CD4-positive, alpha-beta T cell (primary cell): ENCODE measurements at regions not wholly inside any gene's neighbourhood (a gene's known extent, or its start where the extent isn't known, plus 50 kb on each side); places are given as distances from the start of the nearest gene placed in this dataset.

Experiments
- ATAC-seq: fragments of 200-7000 bp; cut with Tn5 transposase; one replicate; pipeline ENCODE4 v1.10.0; 2022; ENCODE audit warnings: mild to moderate bottlenecking; ENCODE audit not compliant: poor library complexity
- CTCF ChIA-PET: fragments of 350-600 bp; sonication (Branson Sonifier 250); formaldehyde crosslinking; loops from one replicate; lab custom pipeline; 2021; ENCODE audit warnings: antibody characterized with exemption, inconsistent platforms; lab: Charles Lee
- POLR2A ChIA-PET: fragments of 350-600 bp; sonication (Branson Sonifier 250); formaldehyde crosslinking; loops from one replicate; lab custom pipeline; 2021; ENCODE audit warnings: antibody characterized with exemption, inconsistent platforms; lab: Charles Lee
- DNase-seq, 14 experiments: peaks; one replicate each; pipeline ENCODE4 v3.0.0-alpha.2; 2013 to 2020; ENCODE audit warnings: mixed read lengths in 2 of 14
- H3K27ac ChIP-seq, 2 donors: one replicate each; pipeline versions ENCODE4 v1.5.1 to v1.7.0; 2013; ENCODE audit warnings: low read length in 2 of 2, low read depth in 1 of 2, mild to moderate bottlenecking in 1 of 2
- H3K27me3 ChIP-seq, 2 experiments: 1 replicate in 1 of 2; 2 replicates in 1 of 2; pipeline versions ENCODE4 v1.6.1 to v1.7.0; 2013; ENCODE audit warnings: low read length in 2 of 2, control low read depth in 1 of 2, mild to moderate bottlenecking in 1 of 2, moderate library complexity in 1 of 2; ENCODE audit not compliant: insufficient read depth in 2 of 2, control insufficient read depth in 1 of 2
- H3K36me3 ChIP-seq: one replicate; pipeline ENCODE4 v1.6.1; 2013; ENCODE audit warnings: low read length, control low read depth; ENCODE audit not compliant: insufficient read depth
- H3K4me1 ChIP-seq: one replicate; pipeline ENCODE4 v1.6.1; 2013; ENCODE audit warnings: low read length, control low read depth; ENCODE audit not compliant: insufficient read depth
- H3K4me3 ChIP-seq: one replicate; pipeline ENCODE4 v1.5.1; 2013; ENCODE audit warnings: mild to moderate bottlenecking, low read length, moderate library complexity
- H3K9me3 ChIP-seq, 2 experiments: 1 replicate in 1 of 2; 2 replicates in 1 of 2; pipeline versions ENCODE4 v1.6.1 to v1.7.0; 2013; ENCODE audit warnings: low read length in 2 of 2, mild to moderate bottlenecking in 2 of 2, control low read depth in 1 of 2, moderate library complexity in 1 of 2; ENCODE audit not compliant: control insufficient read depth in 1 of 2, insufficient read depth in 1 of 2
- H3K27ac Mint-ChIP-seq: one replicate; pipeline ENCODE4 v1.8.0; 2020; ENCODE audit warnings: mixed read lengths
- H3K27me3 Mint-ChIP-seq: one replicate; pipeline ENCODE4 v1.8.0; 2021; ENCODE audit warnings: mixed read lengths
- H3K36me3 Mint-ChIP-seq: one replicate; pipeline ENCODE4 v1.8.0; 2021; ENCODE audit warnings: low read depth, mixed read lengths
- H3K4me1 Mint-ChIP-seq: one replicate; pipeline ENCODE4 v1.8.0; 2021; ENCODE audit warnings: low read depth, mixed read lengths
- H3K4me3 Mint-ChIP-seq: one replicate; pipeline ENCODE4 v1.8.0; 2020; ENCODE audit warnings: mild to moderate bottlenecking, mixed read lengths
- H3K9me3 Mint-ChIP-seq: one replicate; pipeline ENCODE4 v1.8.0; 2020; ENCODE audit warnings: mixed read lengths
- CTCF ChIP-seq: fragments of 200-600 bp; IDR thresholded peaks from one replicate; pipeline ENCODE4 v1.8.0; 2022; ENCODE audit warnings: antibody characterized with exemption, mild to moderate bottlenecking
- intact Hi-C, 2 experiments: fragments of 100-400 bp; cut with DNase I in 1 of 2; cut with micrococcal nuclease in 1 of 2; formaldehyde crosslinking; loops; one replicate each; pipeline versions ENCODE4 v1.15.1 to v1.9.0; 2023 to 2025; cut with DNase I, micrococcal nuclease

- Histone ChIP-seq H3K9me3 (peaks cover 0 to 4% of the 10 kb centered on the region in 2 experiments), H3K4me1 (no peaks in the 10 kb centered on the region), H3K4me3 (no peak overlapping the region), H3K36me3 (no peaks in the 10 kb centered on the region), H3K27ac (no peak overlapping the region), H3K27me3 (no peaks in the 10 kb centered on the region)
- intact Hi-C loops: no loop called here
- H3K4me3 Mint-ChIP-seq: no peak overlapping the region
- peaks cover 5% of the 10 kb centered on the region for H3K9me3 Mint-ChIP-seq
- CTCF ChIA-PET: no interaction called here
- no peak for TF ChIP-seq CTCF
- H3K27ac Mint-ChIP-seq: no peak overlapping the region
- DNase-seq (no peak), ATAC-seq (no peak)
- H3K36me3 Mint-ChIP-seq: no peaks in the 10 kb centered on the region
- POLR2A ChIA-PET: no interaction called here
- no peaks in the 10 kb centered on the region for H3K27me3 Mint-ChIP-seq
- no peaks in the 10 kb centered on the region for H3K4me1 Mint-ChIP-seq
These were observed 160.1 kb downstream of the TMA16 start for GRCh38 chr4:163654621-163655020.

DNA sequence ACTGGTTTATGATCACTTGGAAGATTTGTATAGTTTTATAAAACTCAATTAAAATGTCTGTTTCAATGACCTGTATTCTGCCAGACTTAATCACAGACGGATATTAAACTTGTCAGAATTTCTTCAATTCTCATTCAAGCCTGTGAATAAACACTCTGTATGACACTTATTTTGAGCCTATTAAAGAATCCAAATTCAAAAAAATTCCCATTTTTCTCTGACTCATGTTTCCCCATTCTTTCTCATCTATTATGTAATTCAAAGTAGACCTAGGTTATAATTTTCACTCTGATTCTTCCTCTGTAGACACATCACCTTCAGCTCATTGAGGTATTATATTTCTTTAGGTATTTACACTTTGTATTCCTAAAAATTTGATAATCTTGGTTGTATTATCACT lies 166.1 kb downstream of the TMA16 start:
- Histone ChIP-seq H3K4me3 (no peak overlapping the region), H3K4me1 (peaks cover 6% of the 10 kb centered on the region), H3K36me3 (no peaks in the 10 kb centered on the region), H3K9me3 (peaks cover 0 to 4% of the 10 kb centered on the region in 2 experiments), H3K27ac (no peak overlapping the region), H3K27me3 (no peaks in the 10 kb centered on the region)
- no peaks in the 10 kb centered on the region for H3K36me3 Mint-ChIP-seq
- TF ChIP-seq CTCF: no peak
- ChIA-PET POLR2A (no interaction called here), CTCF (no interaction called here)
- DNase-seq: no peak
- no peaks in the 10 kb centered on the region for H3K27me3 Mint-ChIP-seq
- no peak overlapping the region for H3K4me3 Mint-ChIP-seq
- H3K4me1 Mint-ChIP-seq: peaks cover 38% of the 10 kb centered on the region
- ATAC-seq: no peak
- intact Hi-C loops: loop anchor here in 1 of 2 experiments (10.0 kb wide), 1 partner anchor 496 kb away; the partner anchor contains the start of gene NAF1
- H3K9me3 Mint-ChIP-seq: peaks cover 2% of the 10 kb centered on the region
- no peak overlapping the region for H3K27ac Mint-ChIP-seq

DNA sequence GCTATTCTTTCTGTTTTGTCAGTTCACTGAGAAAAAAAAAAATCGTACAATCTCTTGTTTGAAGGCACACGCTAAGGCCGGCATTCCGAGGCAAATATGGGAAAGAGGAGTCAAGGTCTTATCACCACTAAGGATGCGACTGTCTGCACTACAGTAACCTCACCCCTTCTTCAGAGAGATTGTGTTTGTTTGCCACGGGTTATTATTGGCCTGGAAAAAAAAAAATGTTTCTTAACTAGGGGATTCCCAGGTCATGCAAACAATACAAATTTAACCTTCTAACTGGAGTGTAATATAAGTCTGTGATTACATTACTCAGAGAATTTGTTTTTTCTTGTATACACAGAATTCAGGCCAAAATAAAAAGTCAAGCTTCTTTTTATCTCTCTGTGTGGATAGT lies 168.3 kb downstream of the TMA16 start:
- no peaks in the 10 kb centered on the region for H3K27me3 Mint-ChIP-seq
- no peaks in the 10 kb centered on the region for H3K9me3 ChIP-seq
- peak; percentile 64 for ATAC-seq
- H3K4me3 ChIP-seq: no peak overlapping the region
- peaks cover 13% of the 10 kb centered on the region for H3K4me1 ChIP-seq
- TF ChIP-seq CTCF: no peak
- no peak overlapping the region for H3K4me3 Mint-ChIP-seq
- H3K27me3 ChIP-seq: no peaks in the 10 kb centered on the region
- intact Hi-C loops: loop anchor here in 1 of 2 experiments (10.0 kb wide), 1 partner anchor 498 kb away; the partner anchor contains the start of gene NAF1
- H3K9me3 Mint-ChIP-seq: no peaks in the 10 kb centered on the region
- H3K36me3 ChIP-seq: no peaks in the 10 kb centered on the region
- peaks cover 53% of the 10 kb centered on the region for H3K4me1 Mint-ChIP-seq
- ChIA-PET POLR2A (no interaction called here), CTCF (no interaction called here)
- H3K36me3 Mint-ChIP-seq: no peaks in the 10 kb centered on the region
- no peak overlapping the region for H3K27ac ChIP-seq
- peak in 1 of 14 experiments; percentile 18 for DNase-seq
- H3K27ac Mint-ChIP-seq: no peak overlapping the region
